Thoracic aorta (tissue), 2 donors: ENCODE measurements at regions not wholly inside any gene's neighbourhood (a gene's known extent, or its start where the extent isn't known, plus 50 kb on each side); places are given as distances from the start of the nearest gene placed in this dataset.

ENCODE experiments used
- ATAC-seq: fragments of 150-250 bp; one replicate; pipeline ENCODE4 v1.8.0; 2017; ENCODE audit warnings: low read depth; ENCODE audit not compliant: insufficient number of reproducible peaks, low FRiP score
- DNase-seq: peaks from one replicate; pipeline ENCODE4 v3.0.0-alpha.2; 2020; ENCODE audit warnings: low spot score
- H3K27ac ChIP-seq, 2 donors: fragments of 200-600 bp; sonication (generic); 1 replicate in 1 of 2; 2 replicates in 1 of 2; pipeline ENCODE4 v1.5.1; 2016; ENCODE audit warnings: mild to moderate bottlenecking in 2 of 2, moderate library complexity in 2 of 2
- H3K27me3 ChIP-seq: fragments of 200-600 bp; sonication (generic); replicated peaks from 2 replicates; pipeline ENCODE4 v1.6.0; 2016; ENCODE audit warnings: mild to moderate bottlenecking; ENCODE audit not compliant: insufficient read depth
- H3K36me3 ChIP-seq: fragments of 200-600 bp; sonication (generic); one replicate; pipeline ENCODE4 v1.5.1; 2016
- H3K4me1 ChIP-seq, 2 donors: fragments of 200-600 bp; sonication (generic); 1 replicate in 1 of 2; 2 replicates in 1 of 2; pipeline versions ENCODE4 v1.5.1 to v1.6.0; 2016; ENCODE audit warnings: low read depth in 2 of 2, mild to moderate bottlenecking in 1 of 2; ENCODE audit not compliant: control insufficient read depth in 1 of 2
- H3K4me3 ChIP-seq: fragments of 200-600 bp; sonication (generic); 2 replicates; pipeline ENCODE4 v1.5.1; 2016; ENCODE audit warnings: mild to moderate bottlenecking
- H3K9me3 ChIP-seq: fragments of 200-600 bp; sonication (generic); 2 replicates; pipeline ENCODE4 v1.5.1; 2016
- CTCF ChIP-seq: fragments of 200-600 bp; sonication (generic); IDR thresholded peaks from one replicate; pipeline ENCODE4 v1.5.1; 2019; ENCODE audit warnings: antibody characterized with exemption

- DNase-seq (no peak), ATAC-seq (no peak)
- H3K27me3 ChIP-seq = no peaks in the 10 kb centered on the region
- no peaks in the 10 kb centered on the region for H3K4me1 ChIP-seq
- no peak overlapping the region for H3K27ac ChIP-seq
- no peaks in the 10 kb centered on the region for H3K36me3 ChIP-seq
- H3K4me3 ChIP-seq = no peak overlapping the region
- no peaks in the 10 kb centered on the region for H3K9me3 ChIP-seq
- TF ChIP-seq CTCF = no peak
These were observed 154.4 kb upstream of the TLL1 start for GRCh38 chr4:165718660-165719059.

GRCh38 chr4:165720411-165721082 lies 152.5 kb upstream of the TLL1 start:
- DNase-seq (no peak), ATAC-seq (no peak)
- peaks cover 0 to 6% of the 10 kb centered on the region in 2 donors for H3K4me1 ChIP-seq
- no peaks in the 10 kb centered on the region for H3K27me3 ChIP-seq
- no peak for TF ChIP-seq CTCF
- no peak overlapping the region for H3K4me3 ChIP-seq
- no peaks in the 10 kb centered on the region for H3K9me3 ChIP-seq
- no peak overlapping the region for H3K27ac ChIP-seq
- H3K36me3 ChIP-seq = no peaks in the 10 kb centered on the region

GRCh38 chr4:165721815-165722214 lies 151.2 kb upstream of the TLL1 start:
- ATAC-seq (no peak), DNase-seq (no peak)
- Histone ChIP-seq H3K4me1 (peaks cover 0 to 6% of the 10 kb centered on the region in 2 donors), H3K27me3 (no peaks in the 10 kb centered on the region), H3K27ac (no peak overlapping the region), H3K4me3 (no peak overlapping the region), H3K9me3 (no peaks in the 10 kb centered on the region), H3K36me3 (no peaks in the 10 kb centered on the region)
- TF ChIP-seq CTCF = no peak

- peaks cover 0 to 6% of the 10 kb centered on the region in 2 donors for H3K4me1 ChIP-seq
- H3K27ac ChIP-seq = no peak overlapping the region
- no peak for TF ChIP-seq CTCF
- ATAC-seq = no peak
- H3K36me3 ChIP-seq = no peaks in the 10 kb centered on the region
- no peak for DNase-seq
- no peaks in the 10 kb centered on the region for H3K9me3 ChIP-seq
- H3K27me3 ChIP-seq = no peaks in the 10 kb centered on the region
- H3K4me3 ChIP-seq = no peak overlapping the region
These were observed 149.8 kb upstream of the TLL1 start for GRCh38 chr4:165723051-165723795.

GRCh38 chr4:165724786-165725185 lies 148.3 kb upstream of the TLL1 start:
- ATAC-seq (no peak), DNase-seq (no peak)
- Histone ChIP-seq H3K36me3 (no peaks in the 10 kb centered on the region), H3K27me3 (no peaks in the 10 kb centered on the region), H3K27ac (no peak overlapping the region), H3K9me3 (no peaks in the 10 kb centered on the region), H3K4me1 (peaks cover 0 to 6% of the 10 kb centered on the region in 2 donors), H3K4me3 (no peak overlapping the region)
- TF ChIP-seq CTCF = no peak
